SU-DHL-6 (cell line): ENCODE measurements at regions not wholly inside any gene's neighbourhood (a gene's known extent, or its start where the extent isn't known, plus 50 kb on each side); places are given as distances from the start of the nearest gene placed in this dataset.

Source experiments
- CTCF ChIP-seq: fragments of 200-600 bp; sonication (generic); IDR thresholded peaks from one replicate; pipeline ENCODE4 v1.5.1; 2017; ENCODE audit warnings: antibody characterized with exemption, mild to moderate bottlenecking, low read length, moderate library complexity; ENCODE audit not compliant: insufficient read depth, poor library complexity, severe bottlenecking
- EZH2phosphoT487 ChIP-seq: fragments of 200-600 bp; sonication (generic), shearing (Covaris generic); conservative IDR thresholded peaks from 2 replicates; pipeline ENCODE4 v1.6.1; 2018; ENCODE audit warnings: mild to moderate bottlenecking, antibody characterized with exemption, low read length, moderate library complexity, mixed read lengths

DNA sequence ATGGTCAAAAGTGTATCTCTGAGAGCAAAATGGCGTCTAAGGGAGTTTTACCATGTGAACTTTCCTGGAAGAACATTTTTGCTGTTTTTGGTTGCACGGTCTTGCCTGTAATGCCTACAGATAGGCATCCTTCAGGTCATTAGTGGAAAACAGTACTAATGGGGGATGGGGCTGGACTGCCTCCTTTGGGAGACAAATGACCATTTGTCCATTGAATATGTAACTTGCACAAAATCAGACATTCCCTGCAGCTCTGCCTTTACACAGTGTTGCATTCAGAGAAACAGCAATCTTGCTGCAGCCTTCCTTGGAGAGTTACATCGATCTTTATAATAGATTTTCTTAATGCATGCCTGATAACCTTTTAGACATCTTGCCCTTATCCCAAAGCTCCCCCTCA lies 138.5 kb upstream of the EGFLAM start:
- no peak for TF ChIP-seq CTCF
- no peak for TF ChIP-seq EZH2phosphoT487
